ENCODE measurements at regions not wholly inside any gene's neighbourhood (a gene's known extent, or its start where the extent isn't known, plus 50 kb on each side); places are given as distances from the start of the nearest gene placed in this dataset.
A peak's percentile ranks its signal among the peaks of the same experiment; 100 is the strongest.
"Not testable (repeated sequence)": the region's sequence is repeated elsewhere in the genome, so short reads cannot be mapped to it uniquely, and the experiment has no call there.

DNA sequence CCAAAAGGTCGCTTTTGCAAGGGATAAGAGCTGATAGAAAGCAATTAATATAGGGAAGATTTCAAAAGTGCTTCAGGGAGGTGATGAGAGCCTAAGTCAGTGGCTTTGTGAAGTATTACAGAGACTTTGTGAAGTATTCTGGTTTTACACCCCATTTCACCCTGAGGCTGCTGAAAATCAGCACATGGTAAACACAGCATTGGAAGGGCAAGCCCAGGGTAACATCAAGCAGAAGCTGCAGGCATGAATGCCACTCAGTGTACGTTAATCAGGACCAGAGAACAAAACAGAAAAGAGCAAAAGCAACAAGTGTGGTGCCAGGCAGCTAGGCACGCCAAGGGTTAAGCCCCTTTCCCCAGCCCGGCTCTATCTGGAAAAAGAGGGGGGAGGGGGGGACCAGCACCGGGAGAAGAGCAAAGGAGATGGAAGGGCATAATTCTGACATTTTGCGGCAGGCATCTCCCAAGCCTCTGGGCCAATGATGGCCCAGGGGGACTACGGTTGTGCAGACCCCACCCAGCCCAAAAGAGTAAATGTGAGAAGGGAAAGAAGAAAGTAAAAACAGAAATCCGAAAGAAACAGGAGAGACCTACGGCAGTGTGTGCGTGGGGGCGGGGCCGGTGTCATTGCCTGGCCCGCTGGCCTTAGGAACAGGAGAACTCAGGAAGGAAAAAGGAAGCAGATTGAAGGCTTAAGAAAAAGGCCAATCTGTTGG lies 58.9 kb downstream of the DHRS2 start:
- DNase-seq, result no peak

- no peak for DNase-seq
Observed at GRCh38 chr14:23695664-23695999, 59.5 kb downstream of the DHRS2 start.

- DNase-seq, result no peak
Observed at GRCh38 chr14:23696701-23697239, 60.6 kb downstream of the DHRS2 start.

DNA sequence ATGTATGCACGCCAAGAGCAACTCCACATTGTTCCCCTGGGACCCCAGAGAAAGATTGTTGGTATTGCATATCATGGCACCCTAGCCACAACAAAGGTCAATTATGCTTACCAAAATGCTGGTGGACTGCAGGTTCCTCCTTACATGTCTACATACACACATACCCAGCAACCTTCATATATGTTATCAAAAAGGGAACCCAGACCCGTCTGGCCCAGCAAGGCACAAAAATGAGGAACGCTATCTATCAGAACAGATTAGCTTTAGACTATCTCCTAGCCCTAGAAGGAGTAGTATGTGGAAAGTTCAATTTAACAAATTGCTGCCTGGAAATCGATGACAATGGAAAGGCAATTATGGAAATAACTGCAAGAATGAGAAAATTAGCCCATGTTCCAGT lies 61.5 kb downstream of the DHRS2 start:
- DNase-seq, result no peak

DNA sequence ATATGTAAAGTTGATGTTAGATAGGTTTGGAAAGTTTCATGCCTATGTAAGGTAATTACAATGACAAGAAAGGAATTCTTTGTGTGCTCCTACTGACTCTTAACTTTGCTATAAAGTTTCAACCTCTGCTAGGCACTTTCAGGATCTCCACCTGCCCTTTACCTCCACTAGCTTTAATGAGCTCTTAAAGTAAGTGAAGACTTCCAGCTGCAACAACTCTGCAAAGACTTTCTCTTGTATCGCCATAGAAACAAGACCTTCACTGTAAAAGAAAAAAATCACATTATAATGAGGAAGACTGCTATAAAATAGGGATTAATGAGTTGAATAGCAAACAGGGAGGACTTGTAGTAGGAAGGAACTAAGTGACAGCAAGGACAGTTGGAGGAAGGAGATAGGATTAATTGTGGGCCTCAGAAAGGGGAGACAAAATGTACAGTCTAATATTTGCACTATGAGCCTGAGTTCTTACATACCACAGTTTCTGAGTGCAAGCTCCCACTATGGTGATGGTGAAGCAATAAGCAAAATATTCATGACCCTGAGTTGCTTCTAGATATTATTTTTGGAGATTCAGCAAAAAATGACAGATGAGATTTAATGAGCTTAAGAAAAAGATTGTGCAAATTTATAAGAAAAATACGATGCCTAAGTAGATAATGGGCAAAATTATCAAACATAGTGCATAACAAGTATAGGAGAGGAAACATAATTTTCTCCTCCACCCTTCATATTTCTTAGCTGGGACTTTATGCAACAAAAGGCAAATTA lies 66.7 kb downstream of the DHRS2 start:
- DNase-seq, result no peak

DNA sequence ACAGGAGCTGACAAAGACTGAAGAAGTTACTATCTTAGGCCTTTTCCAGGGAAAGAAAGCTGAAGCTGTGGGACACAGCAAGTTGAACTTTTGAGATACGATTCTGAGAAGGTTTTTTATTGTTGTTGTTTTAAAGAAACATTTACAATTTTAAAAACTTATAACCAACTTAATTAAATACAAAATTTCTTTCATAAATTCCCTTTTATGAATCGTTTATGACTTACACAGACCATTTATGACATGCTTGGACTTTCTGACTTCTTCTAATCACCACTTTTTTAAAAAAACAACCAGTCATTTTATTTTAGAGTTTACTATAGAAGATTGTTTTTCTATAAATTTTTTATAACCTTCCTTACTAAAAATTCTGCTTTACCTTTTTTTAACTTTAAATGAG lies 68.7 kb downstream of the DHRS2 start:
- peak; percentile 30 for DNase-seq

DNA sequence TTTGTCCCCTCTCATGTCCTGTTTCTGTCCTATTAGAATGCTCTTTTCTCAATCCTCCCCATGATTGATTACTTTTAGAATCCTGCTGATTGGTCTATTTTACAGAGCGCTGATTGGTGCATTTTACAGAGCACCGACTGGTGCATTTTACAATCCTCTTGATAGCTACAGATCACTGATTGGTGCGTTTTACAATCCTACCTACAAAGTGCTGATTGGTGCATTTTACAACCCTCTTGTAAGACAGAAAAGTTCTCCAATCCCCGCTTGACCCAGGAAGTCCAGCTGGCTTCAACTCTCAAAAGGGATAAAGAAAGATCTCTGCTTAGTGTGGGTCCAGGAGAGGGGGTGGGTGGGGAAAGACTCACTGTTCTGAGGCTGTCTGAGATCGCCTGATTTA lies 71.3 kb downstream of the DHRS2 start:
- DNase-seq, result no peak

- no peak for DNase-seq
Observed at GRCh38 chr14:23708343-23708742, 72.2 kb downstream of the DHRS2 start.

DNA sequence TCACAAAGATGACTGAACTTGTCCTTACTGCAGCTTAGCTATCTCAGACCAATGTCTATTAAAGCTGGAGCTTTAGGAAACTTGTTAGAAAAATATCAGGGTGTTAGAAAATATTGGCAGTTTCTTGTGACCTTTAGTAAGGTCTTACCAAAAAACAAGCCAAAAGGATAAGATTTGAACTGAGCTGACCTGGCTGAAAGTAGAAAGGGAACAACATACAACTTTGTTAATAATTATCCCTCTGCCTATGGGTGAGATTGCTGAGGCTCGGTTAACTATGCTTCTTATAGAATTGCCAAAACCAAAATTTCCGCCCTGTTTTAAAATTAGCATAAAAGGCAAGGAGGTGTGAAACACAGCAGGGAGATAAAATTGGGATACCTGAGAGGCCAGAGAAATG lies 73.8 kb downstream of the DHRS2 start:
- DNase-seq, result no peak

GRCh38 chr14:23712287-23712686 lies 76.1 kb downstream of the DHRS2 start:
- DNase-seq, result no peak

DNA sequence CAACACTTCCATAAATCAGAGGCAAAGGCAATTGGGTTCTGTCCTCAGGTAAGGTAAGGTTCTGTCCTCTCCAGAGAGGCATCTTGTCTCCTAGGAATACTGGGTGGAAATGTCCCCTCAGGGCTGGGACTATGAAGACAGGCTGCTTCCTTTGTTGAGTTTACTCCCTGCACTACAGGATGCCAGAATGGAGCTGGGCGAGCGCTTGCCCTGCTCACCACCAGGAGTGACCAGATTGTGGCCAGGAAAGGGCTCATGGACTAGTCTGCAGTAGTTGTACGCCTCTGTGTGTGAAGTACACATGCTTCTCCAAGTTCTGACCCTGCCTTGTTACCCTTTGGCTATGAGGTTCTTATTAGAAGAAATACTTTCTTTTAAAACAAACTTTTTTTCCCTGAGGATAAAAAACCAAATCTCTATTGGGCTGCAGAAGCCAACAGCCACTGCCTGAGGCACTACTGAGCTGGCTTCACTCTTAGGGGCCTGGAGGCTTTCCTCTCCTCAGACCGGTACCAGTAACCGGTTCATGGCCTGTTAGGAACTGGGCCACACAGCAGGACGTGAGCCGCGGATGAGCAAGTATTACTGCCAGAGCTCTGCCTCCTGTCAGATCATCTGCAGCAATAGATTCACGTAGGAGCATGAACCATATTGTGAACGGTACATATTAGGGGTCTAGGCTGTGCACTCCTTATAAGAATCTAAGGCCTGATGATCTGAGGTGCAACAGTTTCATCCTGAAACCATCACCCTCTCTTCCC lies 83.2 kb downstream of the DHRS2 start:
- DNase-seq, result no peak

- no peak for DNase-seq
Observed at GRCh38 chr14:23722675-23723074, 86.5 kb downstream of the DHRS2 start.

GRCh38 chr14:23723911-23724310 lies 87.7 kb downstream of the DHRS2 start:
- DNase-seq, result no peak

DNA sequence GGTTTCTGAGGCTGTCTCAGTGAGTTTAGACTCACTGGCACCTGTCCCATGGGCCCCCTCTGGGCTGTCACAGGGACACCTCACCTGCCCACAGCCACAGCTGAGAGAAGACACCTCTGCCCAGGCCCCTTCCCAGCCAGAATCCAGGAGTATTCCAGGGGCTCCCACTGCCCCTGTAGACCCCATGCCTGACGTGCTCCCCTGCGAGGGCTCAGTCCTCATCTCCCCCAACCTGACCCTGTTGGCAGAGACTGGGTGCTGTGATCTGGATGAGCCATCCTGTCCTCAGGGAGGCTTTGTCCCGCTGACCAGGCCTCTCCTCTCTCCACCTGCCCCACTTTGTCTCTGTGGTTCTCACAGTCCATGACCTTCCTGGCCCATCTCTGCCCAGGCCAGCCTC lies 89.4 kb downstream of the DHRS2 start:
- no peak for DNase-seq

- DNase-seq, result no peak
Observed at GRCh38 chr14:23725980-23726710, 90.0 kb downstream of the DHRS2 start.

GRCh38 chr14:23727566-23728335 lies 91.6 kb downstream of the DHRS2 start:
- peak; percentile 55 for DNase-seq

- DNase-seq, result no peak
Observed at GRCh38 chr14:23728791-23729190, 92.6 kb downstream of the DHRS2 start.

- DNase-seq, result no peak
Observed at GRCh38 chr14:23729720-23730387, 93.7 kb downstream of the DHRS2 start.

DNA sequence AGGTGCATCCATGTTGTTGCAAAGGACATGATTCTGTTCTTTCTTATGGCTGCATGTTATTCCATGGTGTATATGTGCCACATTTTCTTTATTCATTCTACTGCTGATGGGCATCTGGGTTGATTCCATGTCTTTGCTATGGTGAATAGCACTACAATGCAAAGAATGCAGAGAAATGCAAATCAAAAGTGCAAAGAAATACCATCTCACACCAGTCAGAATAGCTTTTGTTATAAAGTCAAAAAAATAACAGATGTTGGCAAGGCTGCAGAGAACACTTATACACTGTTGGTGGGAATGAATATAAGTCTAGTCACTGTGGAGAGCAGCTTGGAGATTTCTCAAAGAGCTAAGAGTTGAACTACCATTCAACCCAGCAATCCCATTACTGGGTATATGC lies 99.2 kb downstream of the DHRS2 start:
- no peak for DNase-seq

DNA sequence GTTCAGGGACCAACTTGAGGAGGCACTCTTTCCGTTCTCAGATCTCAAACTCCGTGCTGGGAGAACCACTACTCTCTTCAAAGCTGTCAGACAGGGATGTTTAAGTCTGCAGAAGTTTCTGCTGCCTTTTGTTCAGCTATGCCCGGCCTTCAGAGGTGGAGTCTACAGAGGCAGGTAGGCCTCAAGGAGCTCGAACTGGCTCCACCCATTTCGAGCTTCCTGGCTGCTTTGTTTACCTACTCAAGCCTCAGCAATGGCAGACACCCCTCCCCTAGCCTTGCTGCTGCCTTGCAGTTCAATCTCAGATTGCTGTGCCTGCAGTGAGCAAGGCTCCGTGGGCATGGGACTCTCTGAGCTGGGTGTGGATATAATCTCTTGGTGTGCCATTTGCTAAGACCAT lies 108.2 kb downstream of the DHRS2 start:
- DNase-seq, result not testable (repeated sequence)

GRCh38 chr14:23750357-23750756 lies 114.2 kb downstream of the DHRS2 start:
- peak; percentile 36 for DNase-seq

DNA sequence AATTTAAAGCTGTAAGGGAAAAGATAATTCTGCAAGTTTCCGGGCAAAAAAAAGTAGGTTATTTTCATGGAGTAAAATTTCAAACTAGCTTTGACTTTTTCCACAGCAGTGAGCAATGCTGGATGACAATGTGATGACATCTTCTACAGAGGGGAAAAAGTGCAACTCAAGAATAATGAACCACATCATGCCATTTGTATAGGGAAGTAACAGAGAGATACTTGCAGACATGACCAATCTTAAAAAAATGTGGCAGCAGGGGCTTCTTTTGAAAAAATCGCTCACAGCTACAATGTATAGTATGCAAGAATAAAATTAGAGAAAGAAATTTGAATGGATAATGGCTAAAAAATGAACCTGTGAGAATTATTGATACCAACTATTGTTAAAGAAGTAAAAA lies 115.5 kb downstream of the DHRS2 start:
- no peak for DNase-seq

Measured in NCI-H2171 treated with DMSO at 0.1 percent for 48 hours (cell line).